IMR-90 (cell line): ENCODE measurements at regions not wholly inside any gene's neighbourhood (a gene's known extent, or its start where the extent isn't known, plus 50 kb on each side); places are given as distances from the start of the nearest gene placed in this dataset.

Source experiments
- ATAC-seq: fragments of 200-7000 bp; cut with Tn5 transposase; 2 replicates; pipeline ENCODE4 v1.9.1; 2020; ENCODE audit warnings: low read depth, mild to moderate bottlenecking, moderate library complexity
- BruUV-seq: library from RNA; stranded (reverse); fragments of 400-500 nt; replicated peaks from 2 replicates; lab custom pipeline; 2021; lab: Mats Ljungman, UMichigan
- CTCF ChIA-PET: fragments of 300-600 bp; formaldehyde crosslinking; extraction: SDS; loops from one replicate; lab custom pipeline; 2021; ENCODE audit warnings: antibody characterized with exemption; lab: Yijun Ruan, JAX
- POLR2A ChIA-PET: fragments of 300-600 bp; sonication (Branson Sonifier 250); formaldehyde crosslinking; loops from one replicate; lab custom pipeline; 2022; ENCODE audit warnings: antibody characterized with exemption; ENCODE audit not compliant: unreplicated experiment; lab: Charles Lee
- DNase-seq: peaks from one replicate; pipeline ENCODE4 v3.0.0; 2013
- H2AFZ ChIP-seq: replicated peaks from 2 replicates; pipeline ENCODE3; 2013; ENCODE audit warnings: low read length, mild to moderate bottlenecking; ENCODE audit not compliant: poor library complexity
- H2AK5ac ChIP-seq: 2 replicates; pipeline ENCODE4 v1.6.1; 2013; ENCODE audit warnings: low read depth, low read length, inconsistent platforms
- H2AK9ac ChIP-seq: replicated peaks from 2 replicates; pipeline ENCODE3; 2013; ENCODE audit warnings: mild to moderate bottlenecking, low read depth, low read length, moderate library complexity; ENCODE audit not compliant: poor library complexity
- H2BK120ac ChIP-seq: 2 replicates; pipeline ENCODE4 v1.6.1; 2013; ENCODE audit warnings: low read depth, low read length, inconsistent platforms
- H2BK15ac ChIP-seq: 3 replicates; pipeline ENCODE4 v1.6.1; 2013; ENCODE audit warnings: low read depth, low read length, inconsistent platforms
- H2BK20ac ChIP-seq: 2 replicates; pipeline ENCODE4 v1.6.1; 2013; ENCODE audit warnings: low read depth, mild to moderate bottlenecking, inconsistent platforms, low read length, moderate library complexity
- H2BK5ac ChIP-seq: 2 replicates; pipeline ENCODE4 v1.6.1; 2013; ENCODE audit warnings: mild to moderate bottlenecking, low read depth, low read length, inconsistent platforms; ENCODE audit not compliant: poor library complexity, severe bottlenecking
- H3K14ac ChIP-seq: replicated peaks from 2 replicates; pipeline ENCODE4 v1.6.1; 2013; ENCODE audit warnings: low read depth, low read length, inconsistent platforms
- H3K18ac ChIP-seq: 2 replicates; pipeline ENCODE4 v1.6.1; 2013; ENCODE audit warnings: low read depth, low read length, control low read depth
- H3K23ac ChIP-seq: 2 replicates; pipeline ENCODE4 v1.6.1; 2013; ENCODE audit warnings: low read depth, low read length, inconsistent platforms
- H3K27ac ChIP-seq: 2 replicates; pipeline ENCODE4 v1.5.1; 2013; ENCODE audit warnings: mild to moderate bottlenecking, control low read depth, low read length; ENCODE audit not compliant: insufficient read depth
- H3K27me3 ChIP-seq: 2 replicates; pipeline ENCODE4 v1.6.1; 2013; ENCODE audit warnings: low read length; ENCODE audit not compliant: control insufficient read depth, insufficient read depth
- H3K36me3 ChIP-seq: 2 replicates; pipeline ENCODE4 v1.6.1; 2013; ENCODE audit warnings: low read length, mixed read lengths; ENCODE audit not compliant: control insufficient read depth, insufficient read depth
- H3K4ac ChIP-seq: 2 replicates; pipeline ENCODE4 v1.6.1; 2013; ENCODE audit warnings: low read depth, low read length, inconsistent platforms
- H3K4me1 ChIP-seq: 2 replicates; pipeline ENCODE4 v1.6.1; 2013; ENCODE audit warnings: low read length, mixed read lengths; ENCODE audit not compliant: control insufficient read depth, insufficient read depth
- H3K4me2 ChIP-seq: 2 replicates; pipeline ENCODE4 v1.6.1; 2013; ENCODE audit warnings: low read depth, mild to moderate bottlenecking, control low read depth, low read length, moderate library complexity
- H3K4me3 ChIP-seq: 2 replicates; pipeline ENCODE4 v1.5.1; 2013; ENCODE audit warnings: low read depth, mild to moderate bottlenecking, control low read depth, low read length, moderate library complexity; ENCODE audit not compliant: insufficient read depth
- H3K56ac ChIP-seq: 2 replicates; pipeline ENCODE4 v1.6.1; 2013; ENCODE audit warnings: low read length, inconsistent platforms; ENCODE audit not compliant: insufficient read depth; ENCODE audit errors: extremely low read depth
- H3K79me1 ChIP-seq, 2 experiments: 2 replicates each; pipeline ENCODE4 v1.6.1; 2013; ENCODE audit warnings: low read length in 2 of 2, inconsistent platforms in 1 of 2, low read depth in 1 of 2
- H3K9ac ChIP-seq: 2 replicates; pipeline ENCODE4 v1.6.1; 2013; ENCODE audit warnings: low read depth, low read length, control low read depth
- H3K9me1 ChIP-seq: 2 replicates; pipeline ENCODE4 v1.6.1; 2013; ENCODE audit warnings: low read length, inconsistent platforms; ENCODE audit not compliant: insufficient read depth
- H3K9me3 ChIP-seq: 2 replicates; pipeline ENCODE4 v1.6.1; 2013; ENCODE audit warnings: low read length; ENCODE audit not compliant: control insufficient read depth, insufficient read depth
- H4K20me1 ChIP-seq: 2 replicates; pipeline ENCODE4 v1.6.1; 2013; ENCODE audit warnings: low read length, inconsistent platforms; ENCODE audit not compliant: insufficient read depth
- H4K5ac ChIP-seq: 2 replicates; pipeline ENCODE4 v1.6.1; 2013; ENCODE audit warnings: mild to moderate bottlenecking, low read depth, low read length, control low read depth
- H4K8ac ChIP-seq, 2 experiments: 2 replicates each; pipeline ENCODE4 v1.6.1; 2013; ENCODE audit warnings: low read depth in 2 of 2, low read length in 2 of 2, control low read depth in 1 of 2, inconsistent platforms in 1 of 2
- H4K91ac ChIP-seq: 2 replicates; pipeline ENCODE4 v1.6.1; 2013; ENCODE audit warnings: low read depth, low read length, inconsistent platforms; ENCODE audit not compliant: insufficient read depth
- BHLHE40 ChIP-seq: fragments of 150-350 bp; IDR thresholded peaks from 2 replicates; pipeline ENCODE4 v1.6.1; 2016; ENCODE audit warnings: mild to moderate bottlenecking, low read depth, low read length
- CEBPB ChIP-seq: IDR thresholded peaks from 2 replicates; pipeline ENCODE4 v1.6.1; 2012; ENCODE audit warnings: low read depth, low read length, improper control_type of control experiment
- CHD1 ChIP-seq: IDR thresholded peaks from 2 replicates; pipeline ENCODE4 v1.6.1; 2012; ENCODE audit warnings: low read depth, low read length, improper control_type of control experiment
- ELK1 ChIP-seq: fragments of 150-350 bp; IDR thresholded peaks from 2 replicates; pipeline ENCODE4 v1.6.1; 2016; ENCODE audit warnings: low read depth, mild to moderate bottlenecking, low read length, moderate library complexity, borderline replicate concordance
- POLR2A ChIP-seq: IDR thresholded peaks from 2 replicates; pipeline ENCODE4 v1.6.1; 2012; ENCODE audit warnings: mild to moderate bottlenecking, low read depth, low read length
- RAD21 ChIP-seq: IDR thresholded peaks from 2 replicates; pipeline ENCODE4 v1.6.1; 2012; ENCODE audit warnings: low read length, improper control_type of control experiment
- RCOR1 ChIP-seq: IDR thresholded peaks from 2 replicates; pipeline ENCODE4 v1.6.1; 2012; ENCODE audit warnings: mild to moderate bottlenecking, low read length, improper control_type of control experiment; ENCODE audit not compliant: insufficient replicate concordance
- SMC3 ChIP-seq: fragments of 150-350 bp; IDR thresholded peaks from 2 replicates; pipeline ENCODE4 v1.6.1; 2016; ENCODE audit warnings: low read depth, mild to moderate bottlenecking, antibody characterized with exemption, low read length, moderate library complexity
- WGBS, 2 experiments: methylation state at CpG; one replicate each; pipeline versions ENCODE4 v1.1.5 to v1.1.7; 2013; ENCODE audit warnings: missing lambda C conversion rate in 2 of 2; ENCODE audit not compliant: insufficient read length in 1 of 2; ENCODE audit errors: extremely low coverage in 2 of 2; 5-methylcytosine and 5-hydroxymethylcytosine counted together
- dilution Hi-C: fragments of 300-500 bp; cut with HindIII; formaldehyde crosslinking; loops from one replicate; pipeline ENCODE4 v1.14.3; 2018; ENCODE audit warnings: low sequenced_read_pairs; ENCODE audit not compliant: unreplicated experiment
- in situ Hi-C: fragments of 300-500 bp; cut with MboI; formaldehyde crosslinking; loops from 3 replicates; pipeline ENCODE4 v1.14.3; 2019; ENCODE audit warnings: low sequenced_read_pairs, inconsistent platforms, mixed read lengths
- intact Hi-C: fragments of 100-400 bp; cut with micrococcal nuclease; formaldehyde crosslinking; loops from 2 replicates; pipeline ENCODE4 v1.10.0; 2022
- TF ChIP-seq, protein P1 (sequence below): fragments of 150-350 bp; IDR thresholded peaks from 2 replicates; pipeline ENCODE4 v1.6.1; 2017; ENCODE audit warnings: mild to moderate bottlenecking, antibody characterized with exemption, low read length, low read depth

- Histone ChIP-seq H3K79me1 (no peaks in the 10 kb centered on the region), H3K9me1 (no peaks in the 10 kb centered on the region), H3K18ac (no peak overlapping the region), H3K4me1 (no peaks in the 10 kb centered on the region), H4K20me1 (no peaks in the 10 kb centered on the region), H2AFZ (no peak overlapping the region), H4K5ac (no peak overlapping the region), H2BK20ac (no peak overlapping the region), H4K8ac (no peak overlapping the region), H3K14ac (no peak overlapping the region), H3K56ac (no peak overlapping the region), H2BK120ac (no peak overlapping the region), H4K91ac (no peak overlapping the region), H3K9ac (no peak overlapping the region), H3K4me3 (no peak overlapping the region), H2AK5ac (no peak overlapping the region), H3K9me3 (0 out of 2 replicates have a peak, but pooled peaks cover 1% of the 10 kb centered on the region), H2BK15ac (no peak overlapping the region), H3K4me2 (no peak overlapping the region), H3K23ac (no peak overlapping the region), H2BK5ac (no peak overlapping the region), H3K27ac (no peak overlapping the region), H2AK9ac (no peak overlapping the region), H3K36me3 (peaks cover 10% of the 10 kb centered on the region), H3K4ac (no peak overlapping the region), H3K27me3 (no peaks in the 10 kb centered on the region)
- no TSS peak for BruUV-seq
- ChIA-PET POLR2A (no interaction called here), CTCF (no interaction called here)
- no peak for DNase-seq
- in situ Hi-C loops, result no loop called here
- no peak for ATAC-seq
- 80% methylated on average over 2 of the region's 4 CpGs; no CpG with 5 or more reads in 1 of the 2 experiments for WGBS, 2 experiments
- TF ChIP-seq, protein P1, sequence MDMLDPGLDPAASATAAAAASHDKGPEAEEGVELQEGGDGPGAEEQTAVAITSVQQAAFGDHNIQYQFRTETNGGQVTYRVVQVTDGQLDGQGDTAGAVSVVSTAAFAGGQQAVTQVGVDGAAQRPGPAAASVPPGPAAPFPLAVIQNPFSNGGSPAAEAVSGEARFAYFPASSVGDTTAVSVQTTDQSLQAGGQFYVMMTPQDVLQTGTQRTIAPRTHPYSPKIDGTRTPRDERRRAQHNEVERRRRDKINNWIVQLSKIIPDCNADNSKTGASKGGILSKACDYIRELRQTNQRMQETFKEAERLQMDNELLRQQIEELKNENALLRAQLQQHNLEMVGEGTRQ, result no peak
- no peak for TF ChIP-seq CEBPB
- no peak for TF ChIP-seq RCOR1
- no peak for TF ChIP-seq BHLHE40
- TF ChIP-seq CHD1, result no peak
- no peak for TF ChIP-seq ELK1
- no peak for TF ChIP-seq POLR2A
- no peak for TF ChIP-seq SMC3
- TF ChIP-seq RAD21, result no peak
- intact Hi-C loops, result no loop called here
- dilution Hi-C loops, result no loop called here
These were observed 291.4 kb upstream of the UMPS start for GRCh38 chr3:124438813-124439212.
